ENCODE measurements at regions not wholly inside any gene's neighbourhood (a gene's known extent, or its start where the extent isn't known, plus 50 kb on each side); places are given as distances from the start of the nearest gene placed in this dataset.

DNA sequence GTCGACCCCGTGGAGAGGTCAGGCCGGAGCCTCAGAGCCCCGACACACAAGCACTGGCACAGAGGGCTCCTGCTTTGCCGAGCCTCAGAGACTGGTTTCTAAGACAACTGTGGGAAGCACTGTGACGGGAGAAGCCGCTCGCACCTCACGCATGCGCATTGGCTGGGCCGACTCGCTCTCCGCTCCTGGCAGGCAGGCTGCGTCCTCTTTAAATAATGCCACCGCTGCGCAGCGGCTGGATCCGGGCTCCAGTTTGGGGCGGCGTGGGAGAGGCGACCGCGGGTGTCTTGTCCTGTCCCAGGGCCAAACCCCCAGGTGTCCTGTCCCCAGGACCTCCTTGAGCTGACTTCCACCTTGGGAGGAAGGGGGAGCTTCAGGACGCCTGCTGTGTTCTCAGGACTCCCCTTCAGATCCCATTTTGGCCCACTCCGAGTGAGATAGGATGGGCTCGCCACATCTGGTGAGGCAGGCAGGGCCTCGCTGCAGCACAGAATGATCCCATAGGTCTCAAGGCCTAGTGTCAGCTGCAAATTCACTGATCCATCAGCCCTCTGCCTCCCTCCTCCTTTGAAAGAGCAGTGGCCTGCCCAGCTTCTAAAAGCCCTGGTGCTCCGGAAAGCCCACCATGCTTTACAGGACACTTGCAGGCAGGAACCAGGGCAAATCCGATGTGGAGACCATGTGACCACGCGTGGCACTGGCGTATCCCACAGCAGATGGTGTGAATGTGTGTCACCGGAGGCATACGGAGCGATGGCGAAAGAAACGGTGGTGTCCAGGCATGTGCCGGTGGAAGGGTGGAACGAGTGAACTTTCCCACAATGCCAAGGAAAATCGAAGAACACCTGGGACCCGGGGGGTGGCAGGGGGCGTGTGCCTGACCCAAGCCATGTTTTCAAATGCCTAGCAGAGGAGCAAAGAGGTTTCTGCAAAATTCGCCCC, 169.3 kb upstream of the ZNF337 start:
- TF ChIP-seq POLR2AphosphoS5 (IDR thresholded peaks at IDR 0.05; ENCODE audit: borderline replicate concordance, low read depth, low read length) (no peak), EZH2 (IDR thresholded peaks at IDR 0.05) (no peak), FOXP2 (optimal IDR thresholded peaks at IDR 0.05; ENCODE audit: control extremely low read depth, extremely low read length, insufficient read depth) (no peak)
